Stimulated activated CD8-positive, alpha-beta memory T cell treated with anti-CD3 and anti-CD28 coated beads, Interleukin-2, amount 100 ng/mL, for 48 hours (primary cell): ENCODE measurements at regions not wholly inside any gene's neighbourhood (a gene's known extent, or its start where the extent isn't known, plus 50 kb on each side); places are given as distances from the start of the nearest gene placed in this dataset.

Experiments
- DNase-seq, 2 donors: peaks; one replicate each; pipeline ENCODE4 v3.0.0-alpha.2; 2020; ENCODE audit warnings: low read depth in 2 of 2

GRCh38 chr2:14516844-14517243 is 115.7 kb upstream of the LRATD1 start:
- no peak for DNase-seq

- DNase-seq = no peak
Measured at GRCh38 chr2:14517731-14518130, 114.8 kb upstream of the LRATD1 start.

- no peak for DNase-seq
Measured at GRCh38 chr2:14520385-14520945, 112.1 kb upstream of the LRATD1 start.

- DNase-seq = no peak
Measured at GRCh38 chr2:14524041-14524802, 108.3 kb upstream of the LRATD1 start.

GRCh38 chr2:14524803-14525080 is 107.8 kb upstream of the LRATD1 start:
- no peak for DNase-seq

- DNase-seq = no peak
Measured at GRCh38 chr2:14530506-14530905, 102.0 kb upstream of the LRATD1 start.

- DNase-seq = no peak
Measured at GRCh38 chr2:14533131-14533757, 99.3 kb upstream of the LRATD1 start.

GRCh38 chr2:14535156-14535555 is 97.4 kb upstream of the LRATD1 start:
- no peak for DNase-seq

GRCh38 chr2:14536976-14537375 is 95.5 kb upstream of the LRATD1 start:
- DNase-seq = no peak

- no peak for DNase-seq
Measured at GRCh38 chr2:14540015-14540414, 92.5 kb upstream of the LRATD1 start.

GRCh38 chr2:14543284-14543683 is 89.2 kb upstream of the LRATD1 start:
- no peak for DNase-seq

- DNase-seq = no peak
Measured at GRCh38 chr2:14544247-14544646, 88.3 kb upstream of the LRATD1 start.

- no peak for DNase-seq
Measured at GRCh38 chr2:14547830-14548229, 84.7 kb upstream of the LRATD1 start.

- DNase-seq = no peak
Measured at GRCh38 chr2:14550658-14551057, 81.9 kb upstream of the LRATD1 start.

GRCh38 chr2:14551069-14551468 is 81.4 kb upstream of the LRATD1 start:
- DNase-seq = no peak

GRCh38 chr2:14552286-14552685 is 80.2 kb upstream of the LRATD1 start:
- DNase-seq = no peak

GRCh38 chr2:14552818-14553217 is 79.7 kb upstream of the LRATD1 start:
- no peak for DNase-seq

- DNase-seq = no peak
Measured at GRCh38 chr2:14554849-14555545, 77.5 kb upstream of the LRATD1 start.

GRCh38 chr2:14557111-14557510 is 75.4 kb upstream of the LRATD1 start:
- no peak for DNase-seq

- DNase-seq = no peak
Measured at GRCh38 chr2:14557916-14558315, 74.6 kb upstream of the LRATD1 start.

- DNase-seq = no peak
Measured at GRCh38 chr2:14558335-14558919, 74.1 kb upstream of the LRATD1 start.

- no peak for DNase-seq
Measured at GRCh38 chr2:14560716-14561115, 71.8 kb upstream of the LRATD1 start.

GRCh38 chr2:14563324-14563723 is 69.2 kb upstream of the LRATD1 start:
- DNase-seq = no peak
